GM12864 (cell line): ENCODE measurements at regions not wholly inside any gene's neighbourhood (a gene's known extent, or its start where the extent isn't known, plus 50 kb on each side); places are given as distances from the start of the nearest gene placed in this dataset.

Experiments used
- DNase-seq: peaks from one replicate; pipeline ENCODE4 v3.0.0-alpha.2; 2011; ENCODE audit warnings: low read depth
- H3K4me3 ChIP-seq: 2 replicates; pipeline ENCODE4 v1.5.1; 2011; ENCODE audit warnings: mild to moderate bottlenecking, low read depth, low read length, control low read depth
- CTCF ChIP-seq: IDR thresholded peaks from 2 replicates; pipeline ENCODE4 v1.5.1; 2011; ENCODE audit warnings: low read depth, mild to moderate bottlenecking, moderate library complexity, low read length, control low read depth, inconsistent platforms; ENCODE audit errors: missing control alignments

GRCh38 chr5:124194282-124194681 is 552.2 kb downstream of the ZNF608 start:
- DNase-seq = no peak
- no peak for TF ChIP-seq CTCF
- H3K4me3 ChIP-seq = no peak overlapping the region

GRCh38 chr5:124193371-124193789 is 553.1 kb downstream of the ZNF608 start:
- DNase-seq = no peak
- no peak overlapping the region for H3K4me3 ChIP-seq
- TF ChIP-seq CTCF = no peak

- H3K4me3 ChIP-seq = no peak overlapping the region
- no peak for DNase-seq
- TF ChIP-seq CTCF = no peak
Observed at GRCh38 chr5:124192716-124193115, 553.7 kb downstream of the ZNF608 start.

GRCh38 chr5:124185716-124186115 is 560.7 kb downstream of the ZNF608 start:
- no peak for DNase-seq
- H3K4me3 ChIP-seq = no peak overlapping the region
- TF ChIP-seq CTCF = no peak

- no peak for TF ChIP-seq CTCF
- no peak overlapping the region for H3K4me3 ChIP-seq
- DNase-seq = no peak
Observed at GRCh38 chr5:124182133-124182532, 564.3 kb downstream of the ZNF608 start.

GRCh38 chr5:124180875-124181461 is 565.5 kb downstream of the ZNF608 start:
- no peak overlapping the region for H3K4me3 ChIP-seq
- TF ChIP-seq CTCF = no peak
- no peak for DNase-seq

- no peak for DNase-seq
- TF ChIP-seq CTCF = no peak
- H3K4me3 ChIP-seq = no peak overlapping the region
Observed at GRCh38 chr5:124180299-124180874, 566.1 kb downstream of the ZNF608 start.
